Erythroblast (primary cell): ENCODE measurements at regions not wholly inside any gene's neighbourhood (a gene's known extent, or its start where the extent isn't known, plus 50 kb on each side); places are given as distances from the start of the nearest gene placed in this dataset.

Experiments used
- GATA1 ChIP-seq: IDR thresholded peaks from 2 replicates; pipeline ENCODE4 v1.6.1; 2011; ENCODE audit warnings: low read depth, mild to moderate bottlenecking, control low read depth, low read length, moderate library complexity
- POLR2A ChIP-seq: IDR thresholded peaks from 2 replicates; pipeline ENCODE4 v1.6.1; 2011; ENCODE audit warnings: mild to moderate bottlenecking, low read length

DNA sequence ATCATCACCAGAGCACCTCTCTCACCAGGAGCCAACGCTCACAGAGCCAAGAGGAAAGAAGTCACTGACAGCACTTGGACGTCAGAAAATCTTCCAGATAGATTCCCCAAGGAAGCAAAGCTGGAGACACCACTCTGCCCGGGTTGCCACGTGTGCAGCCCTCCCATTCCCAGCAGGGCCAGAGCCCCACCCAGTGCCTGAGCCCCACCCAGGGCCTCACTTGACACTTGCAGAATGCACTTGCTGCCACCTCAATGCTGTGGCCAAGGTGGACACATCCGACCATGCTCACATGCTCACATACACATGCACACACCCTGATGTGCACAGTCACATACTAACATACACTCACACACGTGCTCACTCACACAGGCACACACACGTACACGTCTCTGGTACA lies 240.7 kb downstream of the RBFOX3 start:
- TF ChIP-seq POLR2A, result no peak
- TF ChIP-seq GATA1, result no peak
